GM18520 (cell line): ENCODE measurements at regions not wholly inside any gene's neighbourhood (a gene's known extent, or its start where the extent isn't known, plus 50 kb on each side); places are given as distances from the start of the nearest gene placed in this dataset.

ENCODE experiments used
- ATAC-seq: cut with Tn5 transposase; IDR thresholded peaks from one replicate; pipeline ENCODE4 v1.9.1; 2021; ENCODE audit not compliant: unreplicated experiment

GRCh38 chr10:29395409-29395808 is 106.5 kb downstream of the LYZL1 start:
- ATAC-seq: no peak

DNA sequence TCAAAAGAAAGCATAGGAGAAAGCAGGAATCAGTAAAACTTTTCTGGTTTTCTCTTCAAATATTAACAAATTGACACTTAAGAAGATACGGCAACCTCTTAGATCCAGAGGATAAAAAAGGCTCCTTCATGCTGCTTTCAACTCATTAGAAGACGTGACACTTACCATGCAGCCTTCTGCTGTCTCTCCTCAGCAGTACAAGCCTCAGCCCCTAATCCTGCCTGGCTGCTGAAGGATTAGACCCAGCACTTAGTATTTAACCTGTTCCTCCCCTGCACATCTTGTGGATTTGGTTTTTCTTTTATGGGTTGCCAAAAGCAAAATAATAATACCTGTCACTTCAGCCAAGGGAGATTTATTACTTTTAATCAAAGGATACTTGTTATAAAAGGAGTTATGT is 108.4 kb downstream of the LYZL1 start:
- no peak for ATAC-seq

- no peak for ATAC-seq
Observed at GRCh38 chr10:29403208-29403607, 114.3 kb downstream of the LYZL1 start.

GRCh38 chr10:29407280-29407858 is 118.5 kb downstream of the LYZL1 start:
- ATAC-seq: no peak
